ENCODE measurements at regions not wholly inside any gene's neighbourhood (a gene's known extent, or its start where the extent isn't known, plus 50 kb on each side); places are given as distances from the start of the nearest gene placed in this dataset.

DNA sequence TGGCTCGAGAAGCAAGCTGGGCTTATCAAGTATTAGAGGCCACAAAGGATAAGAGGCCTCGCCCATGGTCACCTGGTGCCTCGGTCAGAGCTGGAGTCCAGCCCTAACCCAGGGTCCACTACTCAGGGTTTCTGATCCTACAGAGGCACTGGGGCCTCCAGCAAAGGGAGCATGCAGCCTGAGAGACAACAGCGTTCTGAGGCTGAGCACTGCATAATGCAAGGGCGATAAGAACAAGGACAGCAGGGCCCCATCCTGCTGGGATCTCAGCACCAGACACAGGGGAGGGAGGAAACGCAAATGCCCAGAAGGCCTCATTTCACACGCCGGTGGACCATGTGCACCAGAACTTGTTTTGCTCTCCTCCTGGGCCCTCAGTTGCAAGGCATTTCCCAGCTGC lies 63.0 kb downstream of the C5orf15 start:
- Histone ChIP-seq H3K27me3 (no peaks in the 10 kb centered on the region), H3K9me3 (no peaks in the 10 kb centered on the region), H3K4me3 (no peak overlapping the region), H3K4me1 (no peaks in the 10 kb centered on the region), H3K27ac (no peak overlapping the region), H3K36me3 (no peaks in the 10 kb centered on the region)
- TF ChIP-seq CTCF (IDR thresholded peaks at IDR 0.05), result no peak
- intact Hi-C loops (cut with DNase I), result no loop called here
- no peak for DNase-seq (ENCODE audit: low spot score in 2 of 2)

DNA sequence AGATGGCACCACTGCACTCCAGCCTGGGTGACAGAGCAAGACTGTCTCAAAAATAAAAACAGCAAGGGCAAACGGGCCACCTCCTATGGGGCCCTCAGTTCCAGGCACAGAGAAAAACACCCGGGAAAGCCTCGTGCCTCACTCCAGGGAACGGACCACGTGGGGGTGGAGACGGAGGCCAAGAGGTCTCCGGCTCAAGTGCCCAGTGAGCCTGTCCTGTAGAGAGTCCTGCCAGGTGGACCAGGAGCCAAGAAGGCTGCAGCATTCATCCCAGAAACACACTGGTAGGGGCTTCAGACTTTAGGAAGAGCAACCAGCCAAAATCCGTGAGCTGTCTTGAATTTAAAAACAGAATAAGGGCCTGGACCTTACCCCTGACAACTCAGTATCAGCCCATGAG lies 63.8 kb downstream of the C5orf15 start:
- Histone ChIP-seq H3K27me3 (no peaks in the 10 kb centered on the region), H3K36me3 (no peaks in the 10 kb centered on the region), H3K27ac (no peak overlapping the region), H3K4me3 (no peak overlapping the region), H3K4me1 (no peaks in the 10 kb centered on the region), H3K9me3 (no peaks in the 10 kb centered on the region)
- DNase-seq (ENCODE audit: low spot score in 2 of 2), result no peak
- intact Hi-C loops (cut with DNase I), result no loop called here
- TF ChIP-seq CTCF (IDR thresholded peaks at IDR 0.05), result no peak

DNA sequence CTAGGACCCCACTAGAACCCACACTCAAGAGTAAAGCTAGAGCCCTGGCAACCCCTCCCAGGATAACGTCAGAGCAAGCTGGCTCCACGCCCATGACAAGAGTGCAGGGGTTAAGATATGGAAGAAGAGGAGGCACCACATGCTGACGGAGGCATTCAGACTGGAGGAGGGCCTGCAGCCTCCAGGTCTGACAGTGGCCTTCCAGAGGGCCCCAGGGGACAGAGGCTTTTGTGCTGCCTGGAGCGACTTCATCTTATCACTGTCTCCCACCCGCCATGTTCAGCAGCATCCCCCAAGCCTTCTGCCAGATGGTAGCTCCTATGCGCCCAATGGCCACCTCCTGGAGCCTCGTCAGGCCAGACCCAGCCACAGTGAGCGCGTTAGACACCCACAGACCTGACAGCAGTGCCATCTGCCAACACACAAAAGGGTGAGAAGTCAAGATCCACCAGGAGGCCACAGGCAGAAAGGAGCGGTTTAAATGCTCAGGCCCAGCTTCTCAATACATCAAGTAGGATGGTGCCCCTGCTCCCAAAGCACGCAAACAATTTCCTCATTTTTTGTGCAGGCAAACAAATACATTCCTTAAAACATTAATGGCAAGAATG lies 65.8 kb downstream of the C5orf15 start:
- Histone ChIP-seq H3K9me3 (no peaks in the 10 kb centered on the region), H3K36me3 (no peaks in the 10 kb centered on the region), H3K27ac (no peak overlapping the region), H3K27me3 (no peaks in the 10 kb centered on the region), H3K4me3 (no peak overlapping the region), H3K4me1 (no peaks in the 10 kb centered on the region)
- TF ChIP-seq CTCF (IDR thresholded peaks at IDR 0.05), result no peak
- DNase-seq (ENCODE audit: low spot score in 2 of 2), result no peak
- intact Hi-C loops (cut with DNase I), result no loop called here

DNA sequence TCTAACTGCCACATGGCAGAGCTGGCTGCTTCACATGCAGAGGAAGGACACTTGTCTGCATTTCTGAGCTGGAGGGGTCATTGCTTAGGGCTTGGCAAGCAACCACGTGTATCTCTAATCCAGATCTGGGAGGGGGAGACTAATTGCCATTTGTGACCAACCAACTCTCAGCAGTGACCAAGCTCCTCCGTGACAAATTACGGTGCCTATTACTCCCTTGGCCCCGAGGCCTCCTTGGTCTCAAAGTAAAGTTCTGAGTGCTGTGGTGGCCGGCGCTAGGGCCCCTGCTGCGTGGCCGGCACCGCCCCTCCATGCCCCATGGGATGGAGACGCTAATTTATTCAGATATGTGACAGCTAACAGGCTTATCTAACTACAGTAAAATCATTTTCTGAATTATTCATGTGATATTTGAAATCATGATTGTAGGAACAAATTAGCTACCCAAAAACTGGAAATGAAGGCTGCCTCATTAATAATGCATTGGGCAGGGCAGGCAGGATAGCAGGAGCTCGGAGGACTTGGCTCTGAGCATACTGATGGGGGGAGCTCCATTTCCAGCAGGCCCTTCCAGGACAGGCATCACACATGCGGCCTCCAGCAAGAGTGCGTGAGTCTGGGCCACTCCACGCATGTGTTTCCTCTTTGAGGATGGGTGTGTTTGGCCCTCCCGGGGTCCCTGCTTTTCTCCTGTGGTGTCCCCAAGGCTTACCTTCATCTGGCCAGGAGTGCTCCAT lies 67.7 kb downstream of the C5orf15 start:
- TF ChIP-seq CTCF (IDR thresholded peaks at IDR 0.05), result no peak
- no peaks in the 10 kb centered on the region for H3K27me3 ChIP-seq
- H3K9me3 ChIP-seq, result no peaks in the 10 kb centered on the region
- no peak overlapping the region for H3K27ac ChIP-seq
- H3K36me3 ChIP-seq, result no peaks in the 10 kb centered on the region
- no peak overlapping the region for H3K4me3 ChIP-seq
- intact Hi-C loops (cut with DNase I), result no loop called here
- DNase-seq (ENCODE audit: low spot score in 2 of 2), result no peak
- no peaks in the 10 kb centered on the region for H3K4me1 ChIP-seq

DNA sequence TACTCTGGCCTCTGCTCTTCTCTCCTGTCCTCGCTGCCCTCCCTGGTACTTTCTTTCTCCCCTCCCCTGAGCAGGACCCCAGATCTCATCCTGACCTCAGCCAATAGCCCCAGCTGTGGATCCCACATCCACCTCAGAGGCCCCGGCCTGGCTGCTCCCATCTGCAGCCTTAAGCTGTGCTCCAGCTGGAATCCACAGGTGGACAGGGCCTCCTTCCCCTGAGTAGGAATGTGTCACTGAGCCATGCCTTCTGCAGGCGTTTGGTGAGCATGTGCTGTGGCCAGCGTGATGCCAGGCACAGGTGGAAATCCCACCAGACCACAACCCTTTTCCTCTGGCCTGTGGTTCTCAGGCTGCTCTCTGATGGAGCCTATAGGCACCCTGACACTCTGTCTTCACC lies 68.9 kb downstream of the C5orf15 start:
- Histone ChIP-seq H3K27ac (no peak overlapping the region), H3K27me3 (no peaks in the 10 kb centered on the region), H3K4me1 (no peaks in the 10 kb centered on the region), H3K4me3 (no peak overlapping the region), H3K36me3 (no peaks in the 10 kb centered on the region), H3K9me3 (no peaks in the 10 kb centered on the region)
- no peak for TF ChIP-seq CTCF (IDR thresholded peaks at IDR 0.05)
- intact Hi-C loops (cut with DNase I), result no loop called here
- DNase-seq (ENCODE audit: low spot score in 2 of 2), result no peak
